ENCODE measurements at regions not wholly inside any gene's neighbourhood (a gene's known extent, or its start where the extent isn't known, plus 50 kb on each side); places are given as distances from the start of the nearest gene placed in this dataset.

- TF ChIP-seq CTCF (IDR thresholded peaks at IDR 0.05; ENCODE audit: low read depth, low read length, poor library complexity, severe bottlenecking) = no peak
- no peak for TF ChIP-seq EZH2phosphoT487 (IDR thresholded peaks at IDR 0.05; ENCODE audit: borderline replicate concordance, low read length)
- Histone ChIP-seq H3K4me1 (ENCODE audit: control insufficient read depth, low read length) (no peaks in the 10 kb centered on the region), H3K4me3 (ENCODE audit: low read length) (no peak overlapping the region), H3K9me2 (replicated peaks; ENCODE audit: control insufficient read depth, low read length) (no peaks in the 10 kb centered on the region), H3K4me2 (ENCODE audit: low read length) (no peak overlapping the region), H4K20me1 (ENCODE audit: control insufficient read depth, insufficient read depth, low read depth, low read length) (no peaks in the 10 kb centered on the region), H3F3A (ENCODE audit: control insufficient read depth, insufficient read depth) (no peaks in the 10 kb centered on the region), H3K9me3 (ENCODE audit: control insufficient read depth, insufficient read depth, low read length) (no peaks in the 10 kb centered on the region), H3K27me3 (ENCODE audit: control insufficient read depth, low read length) (no peaks in the 10 kb centered on the region), H3K36me3 (ENCODE audit: control insufficient read depth, low read length) (no peaks in the 10 kb centered on the region), H3K27ac (ENCODE audit: low read depth, low read length) (no peak overlapping the region), H3K79me2 (ENCODE audit: control insufficient read depth, low read length) (no peaks in the 10 kb centered on the region)
Measured at GRCh38 chr7:68406480-68406879, 1191.8 kb upstream of the AUTS2 start.

- no peaks in the 10 kb centered on the region for H3K4me1 ChIP-seq (ENCODE audit: control insufficient read depth, low read length)
- no peaks in the 10 kb centered on the region for H3K36me3 ChIP-seq (ENCODE audit: control insufficient read depth, low read length)
- no peaks in the 10 kb centered on the region for H3K79me2 ChIP-seq (ENCODE audit: control insufficient read depth, low read length)
- H3K27me3 ChIP-seq (ENCODE audit: control insufficient read depth, low read length) = no peaks in the 10 kb centered on the region
- H3K27ac ChIP-seq (ENCODE audit: low read depth, low read length) = no peak overlapping the region
- no peaks in the 10 kb centered on the region for H3F3A ChIP-seq (ENCODE audit: control insufficient read depth, insufficient read depth)
- H3K4me2 ChIP-seq (ENCODE audit: low read length) = no peak overlapping the region
- no peaks in the 10 kb centered on the region for H3K9me2 ChIP-seq (replicated peaks; ENCODE audit: control insufficient read depth, low read length)
- H3K9me3 ChIP-seq (ENCODE audit: control insufficient read depth, insufficient read depth, low read length) = no peaks in the 10 kb centered on the region
- TF ChIP-seq EZH2phosphoT487 (IDR thresholded peaks at IDR 0.05; ENCODE audit: borderline replicate concordance, low read length) (no peak), CTCF (IDR thresholded peaks at IDR 0.05; ENCODE audit: low read depth, low read length, poor library complexity, severe bottlenecking) (no peak)
- H3K4me3 ChIP-seq (ENCODE audit: low read length) = no peak overlapping the region
- H4K20me1 ChIP-seq (ENCODE audit: control insufficient read depth, insufficient read depth, low read depth, low read length) = no peaks in the 10 kb centered on the region
Measured at GRCh38 chr7:68407460-68407859, 1190.8 kb upstream of the AUTS2 start.

GRCh38 chr7:68408873-68409272 lies 1189.4 kb upstream of the AUTS2 start:
- Histone ChIP-seq H3F3A (ENCODE audit: control insufficient read depth, insufficient read depth) (no peaks in the 10 kb centered on the region), H3K27ac (ENCODE audit: low read depth, low read length) (no peak overlapping the region)

More at GRCh38 chr7:68408873-68409272, 1189.4 kb upstream of the AUTS2 start:
- Histone ChIP-seq H4K20me1 (ENCODE audit: control insufficient read depth, insufficient read depth, low read depth, low read length) (no peaks in the 10 kb centered on the region), H3K27me3 (ENCODE audit: control insufficient read depth, low read length) (no peaks in the 10 kb centered on the region), H3K4me1 (ENCODE audit: control insufficient read depth, low read length) (no peaks in the 10 kb centered on the region), H3K4me2 (ENCODE audit: low read length) (no peak overlapping the region), H3K36me3 (ENCODE audit: control insufficient read depth, low read length) (no peaks in the 10 kb centered on the region), H3K9me3 (ENCODE audit: control insufficient read depth, insufficient read depth, low read length) (no peaks in the 10 kb centered on the region), H3K79me2 (ENCODE audit: control insufficient read depth, low read length) (no peaks in the 10 kb centered on the region), H3K4me3 (ENCODE audit: low read length) (no peak overlapping the region), H3K9me2 (replicated peaks; ENCODE audit: control insufficient read depth, low read length) (no peaks in the 10 kb centered on the region)
- TF ChIP-seq CTCF (IDR thresholded peaks at IDR 0.05; ENCODE audit: low read depth, low read length, poor library complexity, severe bottlenecking) (no peak), EZH2phosphoT487 (IDR thresholded peaks at IDR 0.05; ENCODE audit: borderline replicate concordance, low read length) (no peak)

Measured in DOHH2 (cell line).